ENCODE measurements at regions not wholly inside any gene's neighbourhood (a gene's known extent, or its start where the extent isn't known, plus 50 kb on each side); places are given as distances from the start of the nearest gene placed in this dataset.
"Not testable (repeated sequence)": the region's sequence is repeated elsewhere in the genome, so short reads cannot be mapped to it uniquely, and the experiment has no call there.

DNA sequence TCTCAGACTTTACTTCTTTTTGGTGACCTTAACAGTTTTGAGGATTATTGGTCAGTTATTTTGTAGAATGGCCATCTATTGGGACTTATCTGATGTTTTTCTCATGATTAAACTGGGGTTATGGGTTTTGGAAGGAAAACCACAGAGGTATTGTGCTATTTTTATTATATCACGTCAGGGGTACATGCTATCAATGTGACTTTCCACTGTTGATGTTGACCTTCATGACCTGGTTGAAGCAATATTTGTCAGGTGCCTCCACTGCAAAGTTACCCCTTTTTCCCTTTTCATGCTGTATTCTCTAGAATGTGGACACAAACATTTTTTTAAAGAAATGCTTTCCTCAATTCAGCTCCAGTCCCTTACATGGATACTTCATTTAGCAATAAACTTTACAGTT is 152.8 kb upstream of the TSLP start:
- DNase-seq (ENCODE audit: low spot score) = no peak

DNA sequence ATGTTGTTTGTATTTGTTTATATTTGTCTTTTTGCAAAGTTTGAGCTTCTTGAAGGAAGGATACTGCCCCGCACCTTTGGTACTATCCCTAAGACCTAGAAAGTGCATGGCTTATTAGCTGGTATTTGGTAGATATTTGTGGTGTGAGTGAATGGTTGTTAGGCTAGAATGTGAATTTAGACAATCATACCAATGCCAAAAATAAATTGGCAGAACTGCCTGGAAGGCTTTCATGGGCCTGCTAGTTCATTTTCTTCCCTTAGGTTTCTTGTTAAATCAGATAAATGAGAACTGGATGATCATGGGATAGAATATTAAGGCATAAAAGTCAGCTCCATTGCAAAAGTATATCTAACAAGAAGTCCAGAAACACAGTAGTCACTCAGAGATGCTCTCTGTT is 147.5 kb upstream of the TSLP start:
- DNase-seq (ENCODE audit: low spot score) = no peak

DNA sequence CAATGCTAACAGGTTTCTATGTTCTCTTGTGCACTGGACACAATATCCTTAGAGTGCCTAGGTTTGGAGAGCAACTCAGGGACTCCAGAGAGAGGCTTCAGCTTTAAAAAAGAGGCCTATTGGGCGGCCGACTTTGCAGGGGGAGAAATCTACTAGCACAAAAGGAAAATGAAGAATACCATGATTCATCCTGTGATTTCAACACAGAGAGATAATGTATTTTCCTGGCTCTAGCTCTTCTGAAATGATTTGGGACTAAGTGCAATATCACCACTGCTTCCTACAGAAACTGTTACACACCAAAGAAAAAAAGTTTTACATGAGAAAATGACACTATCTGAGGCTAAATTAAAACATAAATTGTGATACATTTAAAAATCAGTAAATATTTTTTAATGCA is 146.1 kb upstream of the TSLP start:
- no peak for DNase-seq (ENCODE audit: low spot score)

DNA sequence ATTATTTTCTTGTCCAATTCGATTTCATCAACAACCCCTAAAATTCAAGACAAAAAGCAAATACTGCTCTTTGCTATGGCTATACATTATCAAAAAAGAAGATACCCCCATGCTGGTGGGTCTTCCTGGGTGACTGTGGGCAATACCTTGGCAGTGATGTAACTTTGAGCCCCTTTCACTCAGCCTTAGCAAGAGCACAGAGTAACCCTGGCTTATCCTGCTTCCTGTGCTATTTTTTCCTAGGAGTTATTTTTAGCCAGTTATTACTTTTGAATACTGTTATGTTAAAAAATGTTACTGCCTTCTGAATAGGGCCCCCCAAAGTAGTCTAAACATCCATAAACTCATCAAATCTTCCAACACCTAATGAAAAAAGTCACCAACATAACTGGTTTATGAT is 145.6 kb upstream of the TSLP start:
- no peak for DNase-seq (ENCODE audit: low spot score)

DNA sequence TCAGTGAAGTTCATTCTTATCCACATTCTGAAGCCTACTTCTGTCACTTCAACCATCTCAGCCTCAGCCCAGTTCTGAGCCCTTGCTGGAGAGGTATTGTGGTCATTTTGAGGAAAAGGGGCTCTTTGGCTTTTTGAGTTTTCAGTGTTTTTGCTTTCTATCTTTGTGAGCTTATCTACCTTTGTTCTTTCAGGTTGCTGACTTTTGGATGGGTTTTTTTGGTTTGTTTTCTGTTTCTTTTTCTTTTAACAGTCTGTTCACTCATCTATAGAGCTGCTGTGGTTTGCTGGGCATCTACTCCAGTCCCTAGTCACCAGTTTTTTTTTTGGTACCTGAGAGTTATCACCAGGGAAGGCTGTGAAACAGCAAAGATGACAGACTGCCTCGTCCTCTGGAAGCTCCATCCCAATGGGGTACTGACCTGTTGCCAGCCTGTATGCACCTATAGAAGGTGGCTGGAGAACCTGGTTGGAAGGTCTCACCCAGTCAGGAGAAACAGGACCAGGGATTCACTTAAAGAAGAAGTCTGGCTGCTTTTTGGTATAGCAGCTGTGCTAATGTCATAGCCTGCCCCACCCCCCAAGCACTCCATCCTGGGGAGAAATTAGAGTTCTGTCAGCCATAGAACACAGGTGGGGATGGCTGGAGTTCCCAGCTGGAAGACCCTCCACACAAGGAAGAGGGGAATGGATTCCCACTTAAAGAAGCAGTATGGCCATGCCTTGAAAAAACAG is 138.6 kb upstream of the TSLP start:
- no peak for DNase-seq (ENCODE audit: low spot score)

DNA sequence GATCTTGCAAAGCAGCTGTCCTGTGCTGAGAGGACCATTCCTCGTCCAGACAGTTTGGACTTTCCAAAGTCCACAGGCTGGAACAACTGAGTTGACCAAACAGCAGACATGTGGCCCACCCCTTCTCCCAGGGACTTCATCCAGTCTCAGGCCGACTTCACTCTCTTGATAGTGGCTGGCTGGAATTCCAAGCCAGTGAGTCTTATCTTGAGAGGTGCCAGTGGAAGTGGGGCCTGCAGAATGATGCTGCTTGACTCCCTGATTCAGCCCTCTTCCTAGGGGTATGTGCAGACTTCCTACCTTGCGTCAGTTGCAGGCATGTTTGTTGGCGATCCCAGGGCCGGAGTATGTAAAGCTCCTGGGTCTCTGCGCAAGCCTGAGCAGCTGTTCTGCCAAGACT is 131.4 kb upstream of the TSLP start:
- no peak for DNase-seq (ENCODE audit: low spot score)

DNA sequence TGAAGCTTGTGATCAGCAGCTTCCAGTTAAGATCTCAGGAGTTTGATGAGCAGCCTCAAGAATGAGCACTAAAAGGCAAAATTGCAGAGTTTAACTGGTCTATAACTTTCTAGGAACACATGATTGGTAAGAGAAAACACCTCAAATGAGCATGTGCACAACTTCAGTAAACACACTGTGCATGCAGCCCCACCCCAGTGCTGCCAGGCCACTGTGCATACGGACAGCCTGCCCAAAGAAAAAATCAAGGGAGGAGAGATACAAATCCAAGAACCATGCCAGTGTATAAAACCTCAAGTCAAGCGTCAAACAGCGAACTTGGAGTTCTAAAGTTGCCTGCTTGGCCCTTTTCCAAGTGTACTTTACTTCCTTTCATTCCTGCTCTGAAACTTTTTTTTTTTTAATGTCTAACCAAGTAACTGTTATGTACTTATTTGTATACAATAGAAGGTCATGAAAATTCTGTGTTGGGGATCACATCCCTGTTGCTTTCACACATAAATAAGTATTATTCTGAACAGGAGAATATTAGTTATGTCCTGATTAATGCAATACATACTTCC is 125.6 kb upstream of the TSLP start:
- no peak for DNase-seq (ENCODE audit: low spot score)

DNA sequence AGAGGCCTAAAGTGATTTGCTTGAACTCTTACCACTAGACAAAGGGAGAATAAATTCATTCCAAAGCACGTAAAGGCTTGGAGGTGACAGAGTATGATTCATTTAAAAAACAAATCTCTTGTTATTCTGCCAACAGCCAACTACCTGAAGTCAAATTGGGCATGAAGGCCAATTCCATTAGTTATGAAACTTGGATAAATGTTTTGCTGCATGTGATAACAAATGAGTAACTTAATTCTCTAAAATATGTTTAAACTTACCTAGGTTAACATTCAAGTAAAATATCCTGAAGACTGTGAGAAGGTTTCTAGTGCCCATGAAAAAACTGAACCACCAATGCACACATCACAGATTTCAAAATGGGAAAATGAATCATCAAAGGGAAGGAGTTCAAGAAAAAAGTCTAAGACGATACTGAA is 120.1 kb upstream of the TSLP start:
- DNase-seq (ENCODE audit: low spot score) = no peak

DNA sequence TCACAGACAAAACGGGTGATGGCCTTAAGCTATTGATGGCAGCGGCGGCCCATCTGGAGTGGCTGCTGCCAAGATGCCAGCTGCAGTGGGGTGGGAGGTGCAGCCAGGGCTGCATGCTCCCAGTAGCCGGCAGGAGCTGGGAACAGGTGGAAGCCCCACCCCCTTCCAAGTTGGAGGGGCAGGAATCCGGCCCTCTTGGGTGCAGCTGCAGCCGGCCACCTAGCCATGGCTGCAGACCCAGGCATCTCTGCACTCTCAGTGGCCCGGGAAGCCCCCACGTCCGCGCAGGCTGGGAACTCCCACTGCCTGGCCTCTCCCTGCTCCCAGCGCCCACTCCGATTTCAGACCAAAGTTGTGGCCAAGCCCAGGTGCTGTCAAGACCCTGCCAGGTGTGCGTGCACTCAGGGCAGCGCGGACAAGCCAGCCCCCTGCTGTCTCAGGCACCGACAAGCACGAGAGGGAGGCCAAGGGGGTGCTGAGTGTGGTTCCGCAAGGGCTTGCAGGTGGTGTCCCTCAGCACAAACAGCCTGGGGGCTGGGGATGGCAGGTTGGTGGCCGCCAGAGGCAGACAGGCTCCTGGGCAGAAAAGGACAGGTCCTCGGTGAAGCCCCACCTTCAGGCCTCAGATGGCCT is 115.1 kb upstream of the TSLP start:
- no peak for DNase-seq (ENCODE audit: low spot score)

DNA sequence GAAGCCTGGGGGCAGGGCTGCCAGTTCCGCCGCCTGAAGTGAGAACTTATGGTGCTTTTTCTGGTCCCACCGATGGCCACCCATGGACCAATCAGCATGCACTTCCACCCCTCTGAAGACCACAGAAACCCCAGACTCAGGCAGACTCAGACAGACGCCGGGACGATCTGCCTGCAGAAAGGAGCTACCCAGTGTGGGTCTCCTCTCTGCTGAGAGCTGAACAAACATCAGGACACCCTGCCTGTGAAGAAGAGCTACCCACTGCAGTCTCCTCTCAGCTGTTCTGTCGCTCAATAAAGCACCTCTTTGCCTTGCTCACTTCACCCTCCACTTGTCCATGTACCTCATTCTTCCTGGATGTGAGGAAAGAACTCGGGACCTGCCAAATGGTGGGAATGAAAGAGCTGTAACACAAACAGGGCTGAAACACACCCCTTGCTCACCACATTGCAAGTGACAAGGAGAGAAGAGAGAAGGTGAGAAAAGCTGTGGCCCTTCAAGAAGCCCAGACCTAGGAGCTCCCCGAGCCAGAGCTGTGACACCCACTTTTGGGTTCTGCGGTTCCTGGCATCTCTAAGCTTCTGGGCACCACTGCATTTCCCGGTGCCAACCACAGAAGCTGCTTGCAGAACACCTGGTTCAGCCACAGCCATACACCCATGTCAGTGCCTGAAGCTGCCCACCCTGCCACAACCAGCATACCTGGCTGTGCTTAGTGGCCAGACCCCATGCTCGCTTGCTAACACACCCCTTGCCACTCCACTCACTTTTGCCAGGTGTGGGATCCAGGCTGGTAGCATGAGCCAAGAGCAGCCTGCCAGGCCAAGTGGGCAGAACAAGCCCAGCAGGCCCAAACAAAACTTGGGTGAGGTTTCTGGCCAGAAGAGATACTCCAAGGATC is 114.3 kb upstream of the TSLP start:
- no peak for DNase-seq (ENCODE audit: low spot score)

DNA sequence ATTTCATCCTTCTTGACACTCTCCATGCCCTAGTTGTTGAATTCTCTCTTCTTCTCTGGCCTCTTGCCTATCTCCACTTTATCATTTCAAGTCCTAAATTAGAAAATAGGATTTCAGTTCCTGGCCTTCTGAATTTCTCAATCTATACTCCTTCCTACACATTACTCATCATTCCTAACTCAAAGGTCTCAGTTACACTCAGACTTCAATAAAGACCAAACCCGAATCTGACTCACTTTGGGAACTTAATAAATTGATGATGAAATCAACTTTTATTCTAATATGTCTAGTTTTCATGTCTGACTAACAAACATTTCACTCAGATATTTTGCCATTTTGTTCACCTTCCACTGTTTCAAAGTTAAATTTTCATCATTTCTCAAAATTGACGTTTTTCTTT is 113.6 kb upstream of the TSLP start:
- DNase-seq (ENCODE audit: low spot score) = no peak

DNA sequence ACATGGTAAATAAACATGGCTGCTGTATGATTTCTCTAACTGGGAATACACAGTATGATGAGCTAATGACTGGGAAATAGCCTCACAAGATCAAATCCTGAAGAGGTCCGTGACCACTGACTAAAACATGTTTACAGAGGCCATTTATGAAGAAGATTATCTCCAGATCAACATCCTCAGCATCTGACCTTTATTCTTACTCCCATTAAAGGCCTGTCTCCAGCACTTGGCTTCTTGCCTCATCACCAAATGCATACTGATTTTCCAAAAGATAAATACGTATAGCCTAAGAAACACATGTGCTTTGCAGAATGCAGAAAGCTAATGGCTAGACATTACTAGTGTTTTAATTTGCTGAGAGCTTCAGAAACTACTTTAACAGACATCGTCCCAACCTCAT is 108.0 kb upstream of the TSLP start:
- no peak for DNase-seq (ENCODE audit: low spot score)

DNA sequence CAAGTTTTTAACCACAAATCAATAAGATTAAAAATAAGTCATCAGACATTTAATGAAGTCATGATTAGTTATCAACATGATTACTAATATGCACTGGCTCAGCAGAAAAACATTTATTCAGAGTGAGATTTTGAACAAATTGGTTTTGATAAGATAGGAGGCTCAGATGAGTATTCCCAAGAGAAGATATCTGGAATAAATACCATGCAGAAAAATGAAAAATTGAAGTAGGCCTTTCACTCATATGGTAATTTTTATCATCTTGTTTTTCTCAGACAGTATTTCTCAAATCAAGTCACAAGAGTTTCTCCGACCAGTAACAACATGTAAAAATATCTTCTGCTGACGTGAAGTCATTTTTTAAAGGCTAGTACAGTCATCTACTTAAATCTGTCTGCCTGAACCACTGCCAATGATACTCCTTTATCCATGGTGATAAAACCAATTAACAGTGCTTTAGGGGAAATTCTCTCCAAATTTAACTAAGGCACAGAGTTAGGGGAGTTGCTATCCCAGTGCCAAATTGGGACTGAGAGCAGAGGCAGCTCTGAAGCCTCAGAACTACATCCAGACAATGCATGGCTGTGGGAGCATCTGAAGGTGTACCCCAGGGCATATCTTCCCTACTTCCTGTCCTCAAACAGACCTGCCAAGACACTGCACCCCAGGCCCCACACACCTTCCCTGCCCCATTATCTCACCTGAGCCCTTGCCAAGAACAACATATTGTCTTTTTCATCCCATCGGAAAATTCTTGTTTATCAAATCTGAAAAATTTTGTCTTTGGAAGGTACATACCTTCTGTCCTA is 105.5 kb upstream of the TSLP start:
- no peak for DNase-seq (ENCODE audit: low spot score)

DNA sequence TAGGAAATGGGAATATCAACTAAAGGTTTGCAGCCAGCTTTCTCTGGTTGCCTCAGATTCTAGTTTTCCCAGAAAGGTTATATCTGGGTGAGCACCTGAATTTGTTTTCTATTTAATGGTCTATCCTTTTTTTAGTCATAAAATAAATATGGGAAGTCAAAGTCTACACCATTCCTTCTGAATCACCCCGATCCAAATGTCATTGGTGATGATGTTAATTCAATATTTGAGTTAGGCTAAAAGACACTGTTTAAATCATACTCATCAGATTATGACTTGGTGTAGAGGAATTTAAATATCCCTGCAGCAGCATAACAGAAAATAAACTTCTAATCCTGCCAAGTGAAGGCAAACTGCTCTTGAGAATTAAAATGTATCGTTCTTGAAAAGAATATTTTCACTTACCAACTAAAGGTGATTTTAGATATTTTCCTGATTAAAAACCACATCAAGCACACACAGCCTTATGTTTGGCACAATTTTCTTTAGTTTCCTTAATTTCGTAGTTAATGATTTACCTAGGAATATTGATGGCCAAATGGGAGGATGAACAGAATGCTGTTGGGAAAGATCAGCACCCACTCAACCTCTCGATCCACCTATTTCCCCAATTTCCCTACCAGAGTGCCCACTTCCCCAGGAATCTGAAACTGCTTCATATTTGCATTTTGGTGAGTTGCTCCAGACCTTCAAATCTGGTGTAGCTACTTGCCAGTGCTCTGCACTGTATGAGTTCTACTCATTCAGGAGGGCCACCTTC is 103.1 kb upstream of the TSLP start:
- no peak for DNase-seq (ENCODE audit: low spot score)

DNA sequence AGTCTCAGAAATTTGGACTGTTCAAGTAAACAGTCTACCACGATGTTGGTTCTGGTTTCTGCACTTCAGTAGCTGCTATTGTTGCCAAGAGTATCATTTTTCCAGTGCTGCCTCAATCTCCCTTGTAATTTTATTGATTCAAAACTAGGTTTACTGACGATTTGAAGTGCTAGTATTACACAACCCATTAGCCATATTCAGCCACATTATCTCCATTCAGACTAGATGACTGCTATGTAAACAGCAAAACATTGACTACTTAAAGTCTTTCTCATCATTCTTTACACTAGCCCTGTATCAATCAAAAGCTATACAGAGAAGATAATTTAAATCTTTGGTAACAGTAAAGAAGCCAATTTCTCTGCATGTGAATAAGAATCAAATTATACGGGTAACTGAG is 102.0 kb upstream of the TSLP start:
- no peak for DNase-seq (ENCODE audit: low spot score)

DNA sequence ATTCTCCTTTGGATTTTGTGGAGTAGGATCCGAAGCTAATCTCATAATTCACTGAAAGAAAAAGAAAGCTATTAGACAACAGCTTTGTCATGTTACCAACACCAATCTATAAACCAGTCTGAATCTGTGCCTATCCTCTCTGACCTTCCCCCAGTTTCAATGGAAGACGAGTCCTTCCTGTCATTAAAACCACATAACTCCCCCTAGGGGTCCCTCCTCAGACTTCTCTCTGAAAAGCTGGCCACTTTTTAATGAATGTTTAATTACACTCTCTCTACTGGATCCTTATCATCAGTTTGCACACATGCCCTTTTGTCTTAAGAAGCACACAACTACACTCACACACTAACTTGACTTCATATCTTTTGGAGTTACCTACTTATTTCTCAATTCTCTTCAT is 98.0 kb upstream of the TSLP start:
- no peak for DNase-seq (ENCODE audit: low spot score)

DNA sequence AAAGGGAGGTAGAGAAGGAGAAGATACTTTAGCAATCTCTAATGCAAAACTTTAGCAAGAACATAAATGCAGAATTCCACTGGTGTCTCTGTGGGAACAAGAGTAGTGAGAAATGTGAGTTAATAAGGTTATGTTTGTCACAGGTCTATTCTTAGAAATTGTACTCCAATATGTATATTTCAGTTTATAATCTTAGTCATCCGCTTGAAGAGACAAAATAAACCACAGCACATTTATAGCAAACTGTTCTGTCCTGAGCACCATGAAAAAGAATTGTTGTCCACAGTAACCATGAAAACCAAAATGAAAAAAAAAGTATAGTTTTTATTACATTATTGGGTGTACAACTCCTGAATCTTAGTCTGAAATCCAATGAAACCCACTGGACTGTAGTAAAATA is 93.6 kb upstream of the TSLP start:
- DNase-seq (ENCODE audit: low spot score) = no peak

DNA sequence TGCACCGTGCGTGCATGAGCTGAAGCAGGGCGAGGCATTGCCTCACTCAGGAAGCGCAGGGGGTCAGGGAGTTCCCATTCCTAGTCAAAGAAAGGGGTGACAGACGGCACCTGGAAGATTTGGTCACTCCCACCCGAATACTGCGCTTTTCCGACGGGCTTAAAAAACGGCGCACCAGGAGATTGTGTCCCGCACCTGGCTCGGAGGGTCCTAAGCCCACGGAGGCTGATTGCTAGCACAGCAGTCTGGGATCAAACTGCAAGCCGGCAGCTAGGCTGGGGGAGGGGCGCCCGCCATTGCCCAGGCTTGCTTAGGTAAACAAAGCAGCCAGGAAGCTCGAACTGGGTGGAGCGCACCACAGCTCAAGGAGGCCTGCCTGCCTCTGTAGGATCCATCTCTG is 85.6 kb upstream of the TSLP start:
- not testable (repeated sequence) for DNase-seq (ENCODE audit: low spot score)

DNA sequence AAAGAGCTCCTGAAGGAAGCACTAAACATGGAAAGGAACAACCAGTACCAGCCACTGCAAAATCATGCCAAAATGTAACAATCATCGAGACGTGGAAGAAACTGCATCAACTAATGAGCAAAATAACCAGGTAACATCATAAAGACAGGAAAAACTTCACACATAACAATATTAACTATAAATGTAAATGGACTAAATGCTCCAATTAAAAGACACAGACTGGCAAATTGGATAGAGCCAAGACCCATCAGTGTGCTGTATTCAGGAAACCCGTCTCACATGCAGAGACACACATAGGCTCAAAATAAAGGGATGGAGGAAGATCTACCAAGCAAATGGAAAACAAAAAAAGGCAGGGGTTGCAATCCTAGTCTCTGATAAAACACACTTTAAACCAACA is 83.9 kb upstream of the TSLP start:
- DNase-seq (ENCODE audit: low spot score) = not testable (repeated sequence)

DNA sequence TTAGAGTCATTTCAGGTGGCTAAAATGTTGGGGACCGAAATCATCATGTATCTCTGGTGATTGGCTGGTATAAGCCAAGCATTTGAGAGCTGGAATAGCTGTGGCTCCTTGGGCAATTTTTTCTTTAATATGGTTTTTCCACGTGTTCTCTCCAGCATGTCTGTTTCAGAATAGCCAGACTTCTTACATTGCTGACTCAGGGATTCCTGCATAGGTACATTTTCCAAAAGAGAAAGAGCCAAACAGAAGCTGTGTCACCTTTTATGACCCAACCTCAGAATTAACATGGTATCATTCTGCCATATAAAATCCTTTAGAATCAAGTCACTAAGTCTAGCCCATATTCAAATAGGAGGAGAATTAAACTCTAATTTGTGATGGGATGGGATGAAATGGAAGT is 74.8 kb upstream of the TSLP start:
- DNase-seq (ENCODE audit: low spot score) = no peak

DNA sequence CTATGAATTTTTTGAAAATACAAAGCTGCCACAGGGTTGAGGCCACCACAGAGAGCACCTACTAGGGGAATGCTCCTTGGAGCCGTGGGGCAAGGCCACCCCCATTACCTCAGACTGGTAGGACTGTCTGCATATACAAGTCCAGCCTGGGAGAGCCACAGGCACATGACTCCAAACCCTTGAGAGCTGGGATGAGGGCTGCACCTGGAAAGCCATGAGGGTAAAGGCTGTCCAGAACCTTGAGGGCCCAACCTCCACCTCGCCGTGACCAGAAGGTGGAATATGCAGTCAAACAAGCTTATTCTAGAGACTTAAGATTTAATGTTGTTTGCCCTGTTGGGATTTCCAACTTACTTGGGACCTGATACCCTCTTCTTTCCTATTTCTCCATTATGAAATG is 69.5 kb upstream of the TSLP start:
- no peak for DNase-seq (ENCODE audit: low spot score)

All from mucosa of gallbladder (tissue), 1 donor.